HG02884 (cell line): ENCODE measurements at regions not wholly inside any gene's neighbourhood (a gene's known extent, or its start where the extent isn't known, plus 50 kb on each side); places are given as distances from the start of the nearest gene placed in this dataset.
A peak's percentile ranks its signal among the peaks of the same experiment; 100 is the strongest.

Experiments
- ATAC-seq: cut with Tn5 transposase; IDR thresholded peaks from one replicate; pipeline ENCODE4 v1.9.1; 2021; ENCODE audit warnings: mild to moderate bottlenecking, moderate library complexity; ENCODE audit not compliant: unreplicated experiment

DNA sequence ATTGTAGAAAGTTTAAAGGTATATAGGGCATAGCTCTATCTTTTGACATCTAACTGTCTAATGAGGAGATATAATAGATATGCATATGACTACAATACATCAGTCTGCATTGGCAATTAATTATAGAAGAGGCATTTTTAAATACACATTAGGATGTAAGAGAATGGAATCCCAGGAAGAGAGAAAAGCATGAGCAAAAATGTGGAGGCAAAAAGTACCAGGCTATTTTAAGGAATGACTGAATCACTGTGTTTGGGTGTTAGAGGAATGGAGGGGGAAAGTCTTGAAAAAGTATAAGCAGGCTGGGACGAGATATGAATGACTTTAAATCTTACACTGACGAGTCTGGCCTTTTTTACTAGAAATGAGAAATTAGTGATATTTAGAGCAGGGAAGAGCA is 138.4 kb upstream of the ZNF462 start:
- no peak for ATAC-seq

GRCh38 chr9:106726070-106726815 is 136.7 kb upstream of the ZNF462 start:
- no peak for ATAC-seq

GRCh38 chr9:106727969-106728368 is 135.0 kb upstream of the ZNF462 start:
- no peak for ATAC-seq

DNA sequence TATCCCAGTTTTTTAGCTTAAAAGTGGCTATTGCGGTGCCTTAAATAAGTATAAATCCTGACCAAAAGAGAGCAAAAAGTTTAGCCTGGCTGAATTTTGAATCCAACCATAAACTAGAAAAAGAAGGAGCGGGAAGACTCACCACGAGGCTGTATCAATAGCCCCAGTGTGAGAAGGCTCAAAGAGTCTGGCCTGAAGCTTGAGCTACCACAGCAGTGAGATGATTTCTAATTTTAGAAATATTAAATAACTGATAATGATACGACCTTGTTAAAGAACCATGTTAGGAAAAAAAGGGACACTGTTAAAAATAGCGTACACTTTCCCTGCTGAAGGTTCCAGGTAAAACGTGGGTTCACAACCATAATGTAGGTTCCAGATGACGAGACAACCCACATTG is 134.1 kb upstream of the ZNF462 start:
- no peak for ATAC-seq

GRCh38 chr9:106731910-106732309 is 131.1 kb upstream of the ZNF462 start:
- no peak for ATAC-seq

DNA sequence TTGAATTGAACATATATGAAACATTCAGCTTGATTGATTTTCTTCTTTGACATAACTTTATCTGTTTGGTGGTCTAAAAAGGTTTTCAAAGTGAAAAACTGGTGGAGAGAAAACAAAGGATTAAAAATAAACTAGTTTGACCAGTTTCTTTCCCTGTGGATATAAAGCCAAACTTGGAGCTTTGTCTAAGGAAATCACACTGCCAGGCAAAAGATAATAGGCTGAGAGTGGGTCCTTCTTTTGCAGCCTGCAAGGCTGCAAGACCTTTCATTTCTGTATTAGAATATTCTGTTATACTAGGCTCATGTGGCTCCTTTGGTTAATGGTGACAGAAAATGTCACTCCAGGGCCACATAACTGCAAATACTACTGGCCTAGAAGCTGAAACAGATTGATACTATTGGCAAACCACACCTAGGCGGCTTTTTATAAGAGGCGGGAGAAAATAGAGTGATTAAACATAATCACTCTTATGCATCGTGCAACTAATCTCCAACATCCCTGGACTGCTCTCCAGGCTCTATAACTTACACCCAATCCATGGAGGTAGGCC is 129.1 kb upstream of the ZNF462 start:
- no peak for ATAC-seq

GRCh38 chr9:106737516-106737915 is 125.5 kb upstream of the ZNF462 start:
- ATAC-seq, result no peak

- ATAC-seq, result no peak
Measured at GRCh38 chr9:106738109-106738508, 124.9 kb upstream of the ZNF462 start.

DNA sequence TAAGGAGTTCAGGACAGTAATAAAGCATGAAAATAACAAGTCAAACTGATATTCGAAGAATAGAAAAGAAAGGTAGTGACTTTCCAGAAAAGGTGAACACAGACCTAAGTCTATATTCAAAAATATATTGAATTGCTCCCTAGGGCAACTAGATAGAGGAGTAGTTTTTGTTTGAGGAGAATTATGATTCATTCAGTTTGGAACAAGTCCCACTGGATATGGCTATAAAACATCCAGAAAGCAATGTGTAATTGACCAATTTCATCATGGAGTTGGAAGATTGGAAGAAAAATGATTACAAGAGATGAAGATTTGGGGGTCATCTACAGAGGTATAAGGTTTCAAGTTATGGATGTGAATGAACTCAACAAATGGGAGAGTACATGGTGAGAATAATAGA is 117.5 kb upstream of the ZNF462 start:
- no peak for ATAC-seq

DNA sequence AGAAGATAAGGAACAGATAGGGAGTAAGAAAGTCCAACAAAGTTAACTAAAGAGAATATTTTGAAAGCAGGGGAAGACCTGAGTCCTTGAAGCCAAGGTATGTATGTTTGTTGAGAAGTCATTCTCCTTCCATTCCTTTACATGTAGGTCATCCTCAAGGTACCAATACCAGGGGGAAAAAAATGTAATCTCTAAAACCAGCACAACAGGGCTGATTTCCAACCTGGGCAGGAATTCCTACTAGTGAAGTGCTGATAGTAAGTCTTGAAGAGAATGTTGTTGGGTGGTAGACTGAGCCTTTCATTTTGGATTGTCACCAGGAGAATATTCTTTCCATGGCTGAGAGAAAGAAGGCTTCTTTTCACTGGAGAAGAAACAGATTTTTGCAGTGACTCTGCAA is 117.1 kb upstream of the ZNF462 start:
- no peak for ATAC-seq

- ATAC-seq, result no peak
Measured at GRCh38 chr9:106751681-106752080, 111.3 kb upstream of the ZNF462 start.

DNA sequence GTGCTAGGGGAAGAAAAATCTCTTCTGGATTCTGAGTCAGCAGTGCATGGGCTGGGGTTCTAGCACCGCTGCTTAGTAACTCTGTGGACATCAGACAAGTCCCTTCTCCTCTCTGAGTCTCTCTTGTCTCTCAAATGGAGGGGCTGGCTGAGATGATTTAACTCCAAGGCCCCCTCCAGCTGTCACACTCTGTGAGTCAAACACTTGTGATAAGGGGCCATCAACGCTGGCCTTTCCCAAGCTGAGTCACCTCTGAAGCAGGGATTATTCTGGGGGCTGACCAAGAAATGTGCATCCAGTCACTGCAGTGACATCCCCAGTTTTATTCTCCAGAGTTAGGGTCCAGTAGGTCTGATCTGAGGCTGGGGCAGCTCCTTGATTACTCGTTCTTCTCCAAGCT is 110.4 kb upstream of the ZNF462 start:
- no peak for ATAC-seq

DNA sequence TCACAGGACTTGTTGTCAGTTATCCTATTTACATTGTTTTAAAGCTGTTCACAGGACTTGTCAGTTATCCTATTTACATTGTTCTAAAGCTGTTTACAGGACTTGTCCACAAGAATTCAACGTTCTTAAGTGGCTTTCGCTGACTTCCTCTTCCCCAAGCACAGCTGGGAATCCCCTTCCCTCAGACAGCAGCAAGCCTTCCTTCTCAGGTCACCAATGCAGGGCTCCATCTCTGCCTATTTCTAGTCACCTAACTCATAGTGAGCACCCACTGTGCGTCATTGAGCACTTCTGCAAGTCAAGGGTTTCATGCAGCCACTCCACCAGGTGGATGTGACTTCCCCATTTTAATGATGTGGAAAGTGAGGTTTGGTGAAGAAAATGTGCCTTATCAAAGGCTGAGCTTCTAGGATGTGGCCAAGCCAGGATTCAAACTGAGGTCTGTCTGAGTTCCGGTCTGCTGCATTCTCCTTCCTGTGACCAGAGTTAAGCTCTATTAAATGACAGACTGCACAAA is 109.8 kb upstream of the ZNF462 start:
- ATAC-seq, result peak; percentile 88

- no peak for ATAC-seq
Measured at GRCh38 chr9:106755736-106756135, 107.2 kb upstream of the ZNF462 start.

DNA sequence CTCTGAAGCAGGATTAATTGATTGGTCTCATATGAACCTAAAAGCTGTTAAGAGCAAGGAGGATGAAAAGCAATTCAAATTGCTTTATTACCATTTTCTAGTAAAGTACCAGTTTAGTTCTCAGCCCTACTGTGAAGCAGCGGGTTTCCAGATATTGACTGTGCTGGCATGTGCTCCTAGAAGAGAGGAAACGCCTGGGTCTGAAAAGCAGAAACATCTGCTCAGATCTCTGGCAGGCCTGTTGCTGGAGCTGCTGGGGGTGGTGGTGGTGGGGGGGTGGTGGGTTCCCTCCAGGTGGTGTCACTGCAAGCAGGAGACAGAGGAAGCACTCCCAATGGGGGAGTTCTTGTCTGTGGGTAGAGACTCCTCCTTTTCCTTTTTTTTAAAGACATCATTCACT is 105.5 kb upstream of the ZNF462 start:
- ATAC-seq, result no peak

GRCh38 chr9:106758911-106759310 is 104.1 kb upstream of the ZNF462 start:
- ATAC-seq, result peak; percentile 79

DNA sequence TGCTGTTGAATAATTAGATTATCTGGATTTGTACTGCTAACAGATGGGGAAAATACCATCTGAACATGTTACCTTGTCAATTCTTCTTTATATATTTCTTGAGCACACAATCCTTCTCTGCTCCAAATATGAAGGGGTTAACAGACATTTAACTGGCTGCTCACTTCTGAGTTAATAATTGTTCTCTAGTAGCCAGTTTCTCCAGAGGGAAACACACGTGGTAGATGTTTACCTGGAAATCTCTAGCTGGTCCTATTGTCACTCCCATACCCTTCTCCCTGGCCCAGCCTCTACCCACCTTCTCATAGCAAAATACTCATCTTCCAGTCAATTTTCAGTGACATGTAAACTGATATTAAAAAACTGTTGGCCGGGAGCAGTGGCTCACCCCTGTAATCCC is 101.5 kb upstream of the ZNF462 start:
- ATAC-seq, result no peak

GRCh38 chr9:106766616-106767015 is 96.3 kb upstream of the ZNF462 start:
- no peak for ATAC-seq

- ATAC-seq, result no peak
Measured at GRCh38 chr9:106769331-106769730, 93.6 kb upstream of the ZNF462 start.

GRCh38 chr9:106771608-106772007 is 91.4 kb upstream of the ZNF462 start:
- no peak for ATAC-seq

DNA sequence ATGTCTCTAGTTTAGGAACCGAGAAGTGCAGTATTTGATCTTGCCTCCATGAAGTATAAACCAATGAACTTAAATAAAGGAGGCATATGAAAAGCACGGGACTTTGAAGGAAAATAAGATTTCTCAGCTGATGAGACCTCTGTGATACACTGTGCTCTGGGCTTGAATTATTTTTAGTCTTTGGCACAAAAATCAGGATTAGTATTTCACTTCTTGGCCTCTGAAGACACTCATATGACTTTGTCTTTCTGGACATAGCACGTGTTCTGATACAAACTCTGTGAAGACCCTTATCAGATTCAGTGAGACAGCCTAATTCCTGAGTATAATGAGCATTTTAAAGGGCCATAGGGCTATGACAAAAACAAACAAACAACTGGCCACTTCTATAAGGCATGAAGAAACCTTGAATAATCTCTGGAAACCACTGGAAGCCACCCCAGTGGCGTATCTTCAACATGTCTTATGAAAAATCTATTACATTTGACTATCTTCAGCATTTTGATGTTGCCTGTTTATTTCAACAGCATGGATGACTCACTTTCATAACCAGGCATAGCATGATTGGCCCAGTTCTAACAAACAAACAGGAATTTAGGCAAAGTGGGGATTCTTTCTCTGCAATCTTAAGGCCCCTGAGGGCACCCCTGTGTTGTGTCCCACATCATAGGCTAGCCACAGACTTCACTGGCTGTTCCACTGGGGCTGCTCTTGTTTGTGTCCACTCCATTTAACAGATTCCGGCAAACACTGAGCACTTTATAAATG is 90.3 kb upstream of the ZNF462 start:
- ATAC-seq, result no peak

- no peak for ATAC-seq
Measured at GRCh38 chr9:106773750-106774149, 89.2 kb upstream of the ZNF462 start.
